HepG2 (cell line): ENCODE measurements at regions not wholly inside any gene's neighbourhood (a gene's known extent, or its start where the extent isn't known, plus 50 kb on each side); places are given as distances from the start of the nearest gene placed in this dataset.

ENCODE experiments used
- BHLHE40 ChIP-seq: IDR thresholded peaks from 2 replicates; pipeline ENCODE4 v1.6.1; 2011; ENCODE audit warnings: low read length, improper control_type of control experiment
- CBX1 ChIP-seq: IDR thresholded peaks from one replicate; pipeline ENCODE4 v1.6.1; 2016; ENCODE audit warnings: antibody characterized with exemption, low read depth
- CBX2 ChIP-seq, 2 experiments: fragments of 200-600 bp in 1 of 2; sonication (generic); formaldehyde crosslinking in 1 of 2; IDR thresholded peaks; 2 replicates each; pipeline versions ENCODE4 v1.7.0 to v1.8.1; 2018 to 2022; ENCODE audit warnings: low read depth in 2 of 2, low read length in 1 of 2, mild to moderate bottlenecking in 1 of 2, missing genetic modification reagents in 1 of 2
- CEBPB ChIP-seq: IDR thresholded peaks from 2 replicates; pipeline ENCODE4 v1.6.1; 2011; ENCODE audit warnings: low read depth, low read length, improper control_type of control experiment, borderline replicate concordance
- DMAP1 ChIP-seq: IDR thresholded peaks from 2 replicates; pipeline ENCODE4 v1.6.1; 2016
- FOXA3 ChIP-seq: IDR thresholded peaks from 2 replicates; pipeline ENCODE4 v1.6.1; 2016; ENCODE audit warnings: missing genetic modification reagents, missing compliant biosample characterization
- FOXO1 ChIP-seq: sonication (generic); formaldehyde crosslinking; IDR thresholded peaks from 2 replicates; pipeline ENCODE4 v1.4.0; 2020; ENCODE audit warnings: missing genetic modification reagents
- HDAC2 ChIP-seq: sonication (generic); formaldehyde crosslinking; IDR thresholded peaks from 2 replicates; pipeline ENCODE4 v1.4.0; 2020; ENCODE audit warnings: missing genetic modification reagents
- IRF2 ChIP-seq: IDR thresholded peaks from 2 replicates; pipeline ENCODE4 v1.6.1; 2018; ENCODE audit warnings: missing genetic modification reagents, missing compliant biosample characterization
- JUND ChIP-seq: sonication (generic); formaldehyde crosslinking; IDR thresholded peaks from 2 replicates; pipeline ENCODE4 v1.8.0; 2022; ENCODE audit warnings: mild to moderate bottlenecking, missing genetic modification reagents
- NFIB ChIP-seq: sonication (generic); formaldehyde crosslinking; IDR thresholded peaks from 2 replicates; pipeline ENCODE4 v1.9.0; 2021; ENCODE audit warnings: missing genetic modification reagents, mild to moderate bottlenecking, borderline replicate concordance
- ONECUT2 ChIP-seq: sonication (generic); formaldehyde crosslinking; IDR thresholded peaks from 2 replicates; pipeline ENCODE4 v1.4.0; 2020; ENCODE audit warnings: missing genetic modification reagents
- PCBP2 ChIP-seq: fragments of 200-400 bp; formaldehyde crosslinking; optimal IDR thresholded peaks from 2 replicates; pipeline ENCODE3; 2018; ENCODE audit warnings: low read length, low read depth; ENCODE audit not compliant: poor library complexity, severe bottlenecking
- PLRG1 ChIP-seq: fragments of 450-650 bp; conservative IDR thresholded peaks from 2 replicates; pipeline ENCODE4 v1.6.1; 2016
- SP2 ChIP-seq: sonication (generic); formaldehyde crosslinking; IDR thresholded peaks from 2 replicates; pipeline ENCODE4 v1.5.1; 2020; ENCODE audit warnings: mild to moderate bottlenecking, missing genetic modification reagents
- TEAD3 ChIP-seq: optimal IDR thresholded peaks from 2 replicates; pipeline ENCODE3; 2016; ENCODE audit warnings: borderline replicate concordance
- THYN1 ChIP-seq: sonication (generic); formaldehyde crosslinking; IDR thresholded peaks from 2 replicates; pipeline ENCODE4 v1.8.1; 2023; ENCODE audit warnings: low read depth, mild to moderate bottlenecking, moderate library complexity, missing genetic modification reagents, borderline replicate concordance
- ZNF207 ChIP-seq: fragments of 450-650 bp; IDR thresholded peaks from 2 replicates; pipeline ENCODE4 v1.6.1; 2016; ENCODE audit warnings: antibody characterized with exemption, borderline replicate concordance
- ZNF234 ChIP-seq: sonication (generic); formaldehyde crosslinking; conservative IDR thresholded peaks from 2 replicates; pipeline ENCODE4 v1.5.1; 2020; ENCODE audit warnings: mild to moderate bottlenecking, missing genetic modification reagents
- TF ChIP-seq, protein P1 (sequence below): sonication (generic); formaldehyde crosslinking; conservative IDR thresholded peaks from 2 replicates; pipeline ENCODE4 v1.5.0; 2020; ENCODE audit warnings: missing genetic modification reagents
- TF ChIP-seq, protein P2 (sequence below): sonication (generic); formaldehyde crosslinking; IDR thresholded peaks from one replicate; pipeline ENCODE4 v1.5.1; 2020; ENCODE audit warnings: mild to moderate bottlenecking, missing genetic modification reagents; ENCODE audit errors: not compliant biosample characterization
- TF ChIP-seq, protein P3 (sequence below): sonication (generic); formaldehyde crosslinking; IDR thresholded peaks from 2 replicates; pipeline ENCODE4 v1.5.0; 2020; ENCODE audit warnings: missing genetic modification reagents

DNA sequence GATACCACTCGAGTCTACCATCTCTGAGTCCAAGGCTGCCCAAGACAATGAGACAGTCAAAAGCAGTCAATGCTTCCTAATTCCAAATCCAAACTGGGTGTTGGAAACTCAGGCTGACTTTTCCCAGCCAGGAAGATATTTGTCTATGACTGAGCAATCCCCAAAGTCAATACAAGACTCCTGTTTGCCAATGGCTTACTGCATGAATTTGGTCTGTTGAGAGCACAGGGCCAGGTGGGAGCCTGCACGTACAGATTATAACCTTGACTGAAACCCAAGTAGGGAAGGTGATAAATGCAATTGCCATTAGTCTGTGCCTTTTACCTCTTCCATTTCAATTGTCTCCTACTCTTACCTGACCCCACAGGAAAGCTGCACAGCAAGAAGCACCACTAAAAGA lies 72.6 kb upstream of the PPARGC1A start (continued):
- TF ChIP-seq, protein P1, sequence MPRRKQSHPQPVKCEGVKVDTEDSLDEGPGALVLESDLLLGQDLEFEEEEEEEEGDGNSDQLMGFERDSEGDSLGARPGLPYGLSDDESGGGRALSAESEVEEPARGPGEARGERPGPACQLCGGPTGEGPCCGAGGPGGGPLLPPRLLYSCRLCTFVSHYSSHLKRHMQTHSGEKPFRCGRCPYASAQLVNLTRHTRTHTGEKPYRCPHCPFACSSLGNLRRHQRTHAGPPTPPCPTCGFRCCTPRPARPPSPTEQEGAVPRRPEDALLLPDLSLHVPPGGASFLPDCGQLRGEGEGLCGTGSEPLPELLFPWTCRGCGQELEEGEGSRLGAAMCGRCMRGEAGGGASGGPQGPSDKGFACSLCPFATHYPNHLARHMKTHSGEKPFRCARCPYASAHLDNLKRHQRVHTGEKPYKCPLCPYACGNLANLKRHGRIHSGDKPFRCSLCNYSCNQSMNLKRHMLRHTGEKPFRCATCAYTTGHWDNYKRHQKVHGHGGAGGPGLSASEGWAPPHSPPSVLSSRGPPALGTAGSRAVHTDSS (CRISPR knock-in tag) = no peak
- no peak for TF ChIP-seq NFIB
- TF ChIP-seq ZNF234 (CRISPR knock-in tag) = no peak
- no peak for TF ChIP-seq ONECUT2 (CRISPR knock-in tag)
- TF ChIP-seq IRF2 (CRISPR knock-in tag) = no peak
- TF ChIP-seq, protein P2, sequence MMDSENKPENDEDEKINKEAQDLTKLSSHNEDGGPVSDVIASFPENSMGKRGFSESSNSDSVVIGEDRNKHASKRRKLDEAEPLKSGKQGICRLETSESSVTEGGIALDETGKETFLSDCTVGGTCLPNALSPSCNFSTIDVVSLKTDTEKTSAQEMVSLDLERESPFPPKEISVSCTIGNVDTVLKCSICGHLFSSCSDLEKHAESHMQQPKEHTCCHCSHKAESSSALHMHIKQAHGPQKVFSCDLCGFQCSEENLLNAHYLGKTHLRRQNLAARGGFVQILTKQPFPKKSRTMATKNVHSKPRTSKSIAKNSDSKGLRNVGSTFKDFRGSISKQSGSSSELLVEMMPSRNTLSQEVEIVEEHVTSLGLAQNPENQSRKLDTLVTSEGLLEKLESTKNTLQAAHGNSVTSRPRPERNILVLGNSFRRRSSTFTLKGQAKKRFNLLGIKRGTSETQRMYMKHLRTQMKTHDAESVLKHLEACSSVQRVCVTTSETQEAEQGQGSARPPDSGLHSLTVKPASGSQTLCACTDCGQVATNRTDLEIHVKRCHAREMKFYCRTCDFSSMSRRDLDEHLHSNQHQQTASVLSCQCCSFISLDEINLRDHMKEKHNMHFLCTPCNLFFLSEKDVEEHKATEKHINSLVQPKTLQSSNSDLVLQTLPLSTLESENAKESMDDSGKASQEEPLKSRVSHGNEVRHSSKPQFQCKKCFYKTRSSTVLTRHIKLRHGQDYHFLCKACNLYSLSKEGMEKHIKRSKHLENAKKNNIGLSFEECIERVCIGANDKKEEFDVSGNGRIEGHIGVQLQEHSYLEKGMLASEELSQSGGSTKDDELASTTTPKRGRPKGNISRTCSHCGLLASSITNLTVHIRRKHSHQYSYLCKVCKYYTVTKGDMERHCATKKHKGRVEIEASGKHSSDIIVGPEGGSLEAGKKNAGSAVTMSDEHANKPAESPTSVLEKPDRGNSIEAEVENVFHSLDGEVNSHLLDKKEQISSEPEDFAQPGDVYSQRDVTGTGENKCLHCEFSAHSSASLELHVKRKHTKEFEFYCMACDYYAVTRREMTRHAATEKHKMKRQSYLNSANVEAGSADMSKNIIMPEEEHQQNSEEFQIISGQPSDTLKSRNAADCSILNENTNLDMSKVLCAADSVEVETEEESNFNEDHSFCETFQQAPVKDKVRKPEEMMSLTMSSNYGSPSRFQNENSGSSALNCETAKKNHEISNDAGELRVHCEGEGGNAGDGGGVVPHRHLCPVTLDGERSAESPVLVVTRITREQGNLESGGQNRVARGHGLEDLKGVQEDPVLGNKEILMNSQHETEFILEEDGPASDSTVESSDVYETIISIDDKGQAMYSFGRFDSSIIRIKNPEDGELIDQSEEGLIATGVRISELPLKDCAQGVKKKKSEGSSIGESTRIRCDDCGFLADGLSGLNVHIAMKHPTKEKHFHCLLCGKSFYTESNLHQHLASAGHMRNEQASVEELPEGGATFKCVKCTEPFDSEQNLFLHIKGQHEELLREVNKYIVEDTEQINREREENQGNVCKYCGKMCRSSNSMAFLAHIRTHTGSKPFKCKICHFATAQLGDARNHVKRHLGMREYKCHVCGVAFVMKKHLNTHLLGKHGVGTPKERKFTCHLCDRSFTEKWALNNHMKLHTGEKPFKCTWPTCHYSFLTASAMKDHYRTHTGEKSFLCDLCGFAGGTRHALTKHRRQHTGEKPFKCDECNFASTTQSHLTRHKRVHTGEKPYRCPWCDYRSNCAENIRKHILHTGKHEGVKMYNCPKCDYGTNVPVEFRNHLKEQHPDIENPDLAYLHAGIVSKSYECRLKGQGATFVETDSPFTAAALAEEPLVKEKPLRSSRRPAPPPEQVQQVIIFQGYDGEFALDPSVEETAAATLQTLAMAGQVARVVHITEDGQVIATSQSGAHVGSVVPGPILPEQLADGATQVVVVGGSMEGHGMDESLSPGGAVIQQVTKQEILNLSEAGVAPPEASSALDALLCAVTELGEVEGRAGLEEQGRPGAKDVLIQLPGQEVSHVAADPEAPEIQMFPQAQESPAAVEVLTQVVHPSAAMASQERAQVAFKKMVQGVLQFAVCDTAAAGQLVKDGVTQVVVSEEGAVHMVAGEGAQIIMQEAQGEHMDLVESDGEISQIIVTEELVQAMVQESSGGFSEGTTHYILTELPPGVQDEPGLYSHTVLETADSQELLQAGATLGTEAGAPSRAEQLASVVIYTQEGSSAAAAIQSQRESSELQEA = no peak
- TF ChIP-seq CBX2 (IDR thresholded peaks at IDR 0.05; ENCODE audit: low read depth, low read length) = no peak
- no peak for TF ChIP-seq CBX2 (CRISPR knock-in tag; IDR thresholded peaks at IDR 0.05; ENCODE audit: low read depth)
- 0 out of 2 replicates have a peak, but pooled peaks have one; percentile 1 for TF ChIP-seq CEBPB
- no peak for TF ChIP-seq PLRG1
- no peak for TF ChIP-seq ZNF207
- peak; percentile 79 for TF ChIP-seq FOXA3
- TF ChIP-seq CBX1 = peak; percentile 51
- TF ChIP-seq PCBP2 = no peak
- TF ChIP-seq DMAP1 (CRISPR knock-in tag) = no peak
- peak; percentile 76 for TF ChIP-seq HDAC2
- no peak for TF ChIP-seq BHLHE40
- TF ChIP-seq, protein P3, sequence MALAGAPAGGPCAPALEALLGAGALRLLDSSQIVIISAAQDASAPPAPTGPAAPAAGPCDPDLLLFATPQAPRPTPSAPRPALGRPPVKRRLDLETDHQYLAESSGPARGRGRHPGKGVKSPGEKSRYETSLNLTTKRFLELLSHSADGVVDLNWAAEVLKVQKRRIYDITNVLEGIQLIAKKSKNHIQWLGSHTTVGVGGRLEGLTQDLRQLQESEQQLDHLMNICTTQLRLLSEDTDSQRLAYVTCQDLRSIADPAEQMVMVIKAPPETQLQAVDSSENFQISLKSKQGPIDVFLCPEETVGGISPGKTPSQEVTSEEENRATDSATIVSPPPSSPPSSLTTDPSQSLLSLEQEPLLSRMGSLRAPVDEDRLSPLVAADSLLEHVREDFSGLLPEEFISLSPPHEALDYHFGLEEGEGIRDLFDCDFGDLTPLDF (CRISPR knock-in tag) = no peak
- peak; percentile 26; the same call in 1 of the 2 replicates for TF ChIP-seq FOXO1 (CRISPR knock-in tag)
- 0 out of 2 replicates have a peak, but pooled peaks have one; percentile 11 for TF ChIP-seq JUND (CRISPR knock-in tag)
- TF ChIP-seq SP2 (CRISPR knock-in tag) = no peak
- peak; percentile 60 for TF ChIP-seq TEAD3 (CRISPR knock-in tag)
- no peak for TF ChIP-seq THYN1 (CRISPR knock-in tag)
